GM10266 (cell line): ENCODE measurements at regions not wholly inside any gene's neighbourhood (a gene's known extent, or its start where the extent isn't known, plus 50 kb on each side); places are given as distances from the start of the nearest gene placed in this dataset.
"Not testable (repeated sequence)": the region's sequence is repeated elsewhere in the genome, so short reads cannot be mapped to it uniquely, and the experiment has no call there.

Experiments
- DNase-seq: peaks from one replicate; pipeline ENCODE4 v3.0.0; 2012; ENCODE audit errors: extremely low spot score
- TF ChIP-seq, protein P1 (sequence below): IDR thresholded peaks from 2 replicates; pipeline ENCODE4 v1.5.1; 2012; ENCODE audit warnings: mild to moderate bottlenecking, low read depth; ENCODE audit not compliant: control insufficient read depth, insufficient read depth; ENCODE audit errors: missing control alignments

GRCh38 chr3:86849991-86850390 lies 141.0 kb downstream of the VGLL3 start:
- TF ChIP-seq, protein P1, sequence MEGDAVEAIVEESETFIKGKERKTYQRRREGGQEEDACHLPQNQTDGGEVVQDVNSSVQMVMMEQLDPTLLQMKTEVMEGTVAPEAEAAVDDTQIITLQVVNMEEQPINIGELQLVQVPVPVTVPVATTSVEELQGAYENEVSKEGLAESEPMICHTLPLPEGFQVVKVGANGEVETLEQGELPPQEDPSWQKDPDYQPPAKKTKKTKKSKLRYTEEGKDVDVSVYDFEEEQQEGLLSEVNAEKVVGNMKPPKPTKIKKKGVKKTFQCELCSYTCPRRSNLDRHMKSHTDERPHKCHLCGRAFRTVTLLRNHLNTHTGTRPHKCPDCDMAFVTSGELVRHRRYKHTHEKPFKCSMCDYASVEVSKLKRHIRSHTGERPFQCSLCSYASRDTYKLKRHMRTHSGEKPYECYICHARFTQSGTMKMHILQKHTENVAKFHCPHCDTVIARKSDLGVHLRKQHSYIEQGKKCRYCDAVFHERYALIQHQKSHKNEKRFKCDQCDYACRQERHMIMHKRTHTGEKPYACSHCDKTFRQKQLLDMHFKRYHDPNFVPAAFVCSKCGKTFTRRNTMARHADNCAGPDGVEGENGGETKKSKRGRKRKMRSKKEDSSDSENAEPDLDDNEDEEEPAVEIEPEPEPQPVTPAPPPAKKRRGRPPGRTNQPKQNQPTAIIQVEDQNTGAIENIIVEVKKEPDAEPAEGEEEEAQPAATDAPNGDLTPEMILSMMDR: no peak

DNA sequence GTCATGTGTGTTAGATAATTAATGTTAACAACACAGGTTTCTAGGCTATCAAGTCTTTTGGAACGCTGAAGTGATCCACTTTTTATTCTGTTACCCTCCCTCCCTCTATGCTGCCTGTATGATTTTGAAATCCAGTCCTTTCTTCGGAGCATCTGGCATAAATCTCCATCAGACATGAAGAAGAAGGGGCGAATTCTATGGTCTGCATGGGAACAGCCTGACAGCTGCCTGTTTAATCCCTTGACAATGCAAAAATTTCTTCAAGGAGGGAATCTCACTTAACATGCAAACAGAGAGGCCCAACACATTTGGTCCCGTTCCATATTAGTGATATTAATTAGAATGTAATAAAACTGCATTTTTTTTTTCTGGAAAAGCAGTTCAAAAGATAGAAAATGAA lies 145.2 kb downstream of the VGLL3 start:
- no peak for DNase-seq
- TF ChIP-seq, protein P1: no peak

More at GRCh38 chr3:86849991-86850390, 141.0 kb downstream of the VGLL3 start:
- no peak for DNase-seq

- TF ChIP-seq, protein P1: no peak
- DNase-seq: no peak
Measured at GRCh38 chr3:86838927-86839326, 152.0 kb downstream of the VGLL3 start.

- no peak for DNase-seq
Measured at GRCh38 chr3:86837871-86838270, 153.1 kb downstream of the VGLL3 start.

GRCh38 chr3:86830566-86830965 lies 160.4 kb downstream of the VGLL3 start:
- DNase-seq: no peak
- TF ChIP-seq, protein P1: no peak

More at GRCh38 chr3:86837871-86838270, 153.1 kb downstream of the VGLL3 start:
- TF ChIP-seq, protein P1: no peak

GRCh38 chr3:86828751-86829150 lies 162.2 kb downstream of the VGLL3 start:
- TF ChIP-seq, protein P1: no peak
- DNase-seq: no peak

- not testable (repeated sequence) for DNase-seq
Measured at GRCh38 chr3:86827582-86827981, 163.4 kb downstream of the VGLL3 start.

DNA sequence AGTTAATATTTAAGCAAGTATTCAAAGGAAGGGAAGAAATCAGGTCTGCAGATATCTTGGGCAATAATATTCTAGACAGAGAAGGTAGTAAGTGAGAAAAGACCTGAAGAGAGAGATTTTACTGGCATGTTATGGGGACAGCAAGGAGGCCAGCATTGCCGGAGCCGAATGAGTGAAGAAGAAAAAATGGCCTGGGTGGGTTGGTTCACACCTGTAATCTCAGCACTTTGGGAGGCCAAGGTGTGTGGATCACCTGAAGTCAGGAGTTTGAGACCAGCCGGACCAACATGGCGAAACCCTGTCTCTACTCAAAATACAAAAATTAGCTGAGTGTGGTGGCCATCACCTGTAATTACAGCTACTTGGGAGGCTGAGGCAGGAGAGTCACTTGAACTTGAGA lies 164.7 kb downstream of the VGLL3 start:
- TF ChIP-seq, protein P1: no peak
- no peak for DNase-seq
